ENCODE measurements at regions not wholly inside any gene's neighbourhood (a gene's known extent, or its start where the extent isn't known, plus 50 kb on each side); places are given as distances from the start of the nearest gene placed in this dataset.
A peak's percentile ranks its signal among the peaks of the same experiment; 100 is the strongest.

GRCh38 chr1:95437781-95438180 lies 203.8 kb downstream of the RWDD3 start:
- H3K4me3 ChIP-seq (ENCODE audit: low read length), result no peak overlapping the region
- no peak for DNase-seq (ENCODE audit: low read depth)
- no peak for TF ChIP-seq CTCF (conservative IDR thresholded peaks at IDR 0.05; ENCODE audit: low read depth, low read length)

GRCh38 chr1:95438218-95438948 lies 204.4 kb downstream of the RWDD3 start:
- no peak overlapping the region for H3K4me3 ChIP-seq (ENCODE audit: low read length)
- DNase-seq (ENCODE audit: low read depth), result no peak
- TF ChIP-seq CTCF (conservative IDR thresholded peaks at IDR 0.05; ENCODE audit: low read depth, low read length), result no peak

- TF ChIP-seq CTCF (conservative IDR thresholded peaks at IDR 0.05; ENCODE audit: low read depth, low read length), result no peak
- no peak for DNase-seq (ENCODE audit: low read depth)
- H3K4me3 ChIP-seq (ENCODE audit: low read length), result no peak overlapping the region
These were observed 206.5 kb downstream of the RWDD3 start for GRCh38 chr1:95440511-95440910.

- TF ChIP-seq CTCF (conservative IDR thresholded peaks at IDR 0.05; ENCODE audit: low read depth, low read length), result no peak
- no peak for DNase-seq (ENCODE audit: low read depth)
- no peak overlapping the region for H3K4me3 ChIP-seq (ENCODE audit: low read length)
These were observed 215.5 kb downstream of the RWDD3 start for GRCh38 chr1:95449516-95449915.

GRCh38 chr1:95451054-95451453 lies 217.0 kb downstream of the RWDD3 start:
- no peak for DNase-seq (ENCODE audit: low read depth)
- no peak overlapping the region for H3K4me3 ChIP-seq (ENCODE audit: low read length)

GRCh38 chr1:95451904-95452303 lies 217.9 kb downstream of the RWDD3 start:
- no peak for TF ChIP-seq CTCF (conservative IDR thresholded peaks at IDR 0.05; ENCODE audit: low read depth, low read length)
- no peak overlapping the region for H3K4me3 ChIP-seq (ENCODE audit: low read length)
- DNase-seq (ENCODE audit: low read depth), result no peak

More at GRCh38 chr1:95451054-95451453, 217.0 kb downstream of the RWDD3 start:
- peak; percentile 17 for TF ChIP-seq CTCF (conservative IDR thresholded peaks at IDR 0.05; ENCODE audit: low read depth, low read length)

GRCh38 chr1:95453053-95453452 lies 219.0 kb downstream of the RWDD3 start:
- TF ChIP-seq CTCF (conservative IDR thresholded peaks at IDR 0.05; ENCODE audit: low read depth, low read length), result no peak
- no peak for DNase-seq (ENCODE audit: low read depth)
- no peak overlapping the region for H3K4me3 ChIP-seq (ENCODE audit: low read length)
